SK-N-SH (cell line): ENCODE measurements at regions not wholly inside any gene's neighbourhood (a gene's known extent, or its start where the extent isn't known, plus 50 kb on each side); places are given as distances from the start of the nearest gene placed in this dataset.

ENCODE experiments used
- CTCF ChIA-PET: fragments of 300-600, 350-600 bp; formaldehyde crosslinking; extraction: SDS; loops from one replicate; lab custom pipeline; 2021; lab: Yijun Ruan, JAX
- POLR2A ChIA-PET: fragments of 350-600 bp; sonication (Branson Sonifier 250); formaldehyde crosslinking; extraction: SDS; loops from one replicate; lab custom pipeline; 2020; ENCODE audit warnings: antibody characterized with exemption, inconsistent platforms; lab: Yijun Ruan, JAX
- DNase-seq: peaks from one replicate; pipeline ENCODE4 v3.0.0; 2012
- H2AFZ ChIP-seq: fragments of 200-600 bp; sonication (generic); 2 replicates; pipeline ENCODE4 v1.8.1; 2016; ENCODE audit warnings: antibody characterized with exemption, mild to moderate bottlenecking, low read depth
- H3F3A ChIP-seq: fragments of 200-600 bp; sonication (generic); replicated peaks from 2 replicates; pipeline ENCODE3; 2016; ENCODE audit warnings: antibody characterized with exemption, mild to moderate bottlenecking; ENCODE audit not compliant: insufficient read depth
- H3K27ac ChIP-seq, 2 experiments: fragments of 200-500 bp in 1 of 2; fragments of 200-600 bp in 1 of 2; sonication (Bioruptor generic) in 1 of 2; sonication (generic), shearing (Covaris generic) in 1 of 2; 2 replicates each; pipeline versions ENCODE4 v1.5.1 to v1.6.1; 2014 to 2016; ENCODE audit warnings: low read depth in 2 of 2, inconsistent platforms in 1 of 2, low read length in 1 of 2, mild to moderate bottlenecking in 1 of 2, mixed read lengths in 1 of 2
- H3K27me3 ChIP-seq: fragments of 200-600 bp; sonication (generic), shearing (Covaris generic); 2 replicates; pipeline ENCODE4 v1.6.1; 2016; ENCODE audit warnings: mixed run types; ENCODE audit not compliant: insufficient read depth
- H3K36me3 ChIP-seq, 2 experiments: fragments of 200-500 bp in 1 of 2; fragments of 200-600 bp in 1 of 2; sonication (Bioruptor generic) in 1 of 2; sonication (generic) in 1 of 2; replicated peaks in 1 of 2; 2 replicates each; pipeline versions ENCODE3 to v1.5.1; 2014 to 2016; ENCODE audit warnings: low read length in 1 of 2, mild to moderate bottlenecking in 1 of 2; ENCODE audit not compliant: insufficient read depth in 2 of 2, control insufficient read depth in 1 of 2
- H3K4me1 ChIP-seq, 2 experiments: fragments of 200-500 bp in 1 of 2; fragments of 200-600 bp in 1 of 2; sonication (Bioruptor generic) in 1 of 2; sonication (generic), shearing (Covaris generic) in 1 of 2; 2 replicates each; pipeline versions ENCODE4 v1.5.1 to v1.6.1; 2014 to 2016; ENCODE audit warnings: low read depth in 1 of 2, low read length in 1 of 2, mixed run types in 1 of 2; ENCODE audit not compliant: insufficient read depth in 2 of 2, control insufficient read depth in 1 of 2
- H3K4me2 ChIP-seq: fragments of 200-600 bp; sonication (generic), shearing (Covaris generic); 2 replicates; pipeline ENCODE4 v1.6.1; 2017; ENCODE audit warnings: mixed run types
- H3K4me3 ChIP-seq, 2 experiments: fragments of 200-500 bp in 1 of 2; fragments of 200-600 bp in 1 of 2; sonication (Bioruptor generic) in 1 of 2; sonication (generic), shearing (Covaris generic) in 1 of 2; 2 replicates each; pipeline versions ENCODE4 v1.5.1 to v1.8.1; 2014 to 2016; ENCODE audit warnings: low read depth in 2 of 2, inconsistent platforms in 1 of 2, low read length in 1 of 2, mild to moderate bottlenecking in 1 of 2, mixed read lengths in 1 of 2, moderate library complexity in 1 of 2
- H3K79me2 ChIP-seq: fragments of 200-600 bp; sonication (generic); 2 replicates; pipeline ENCODE4 v1.8.1; 2017; ENCODE audit warnings: mild to moderate bottlenecking; ENCODE audit not compliant: insufficient read depth
- H3K9ac ChIP-seq: fragments of 200-600 bp; sonication (generic); 2 replicates; pipeline ENCODE4 v1.6.1; 2017; ENCODE audit warnings: mixed run types
- H3K9me2 ChIP-seq: fragments of 200-600 bp; sonication (generic); 2 replicates; pipeline ENCODE4 v1.6.1; 2017; ENCODE audit warnings: mixed run types
- H3K9me3 ChIP-seq: fragments of 200-600 bp; sonication (generic); 2 replicates; pipeline ENCODE4 v1.6.1; 2017; ENCODE audit warnings: mixed run types, mild to moderate bottlenecking, moderate library complexity
- H4K20me1 ChIP-seq: fragments of 200-600 bp; sonication (generic); 2 replicates; pipeline ENCODE4 v1.6.1; 2017; ENCODE audit warnings: mild to moderate bottlenecking, mixed run types; ENCODE audit not compliant: insufficient read depth
- CHD2 ChIP-seq: fragments of 150-350 bp; IDR thresholded peaks from 2 replicates; pipeline ENCODE4 v1.6.1; 2018; ENCODE audit warnings: low read length; ENCODE audit not compliant: partially characterized antibody
- CTCF ChIP-seq: fragments of 200-600 bp; sonication (generic); IDR thresholded peaks from 2 replicates; pipeline ENCODE4 v1.6.1; 2017; ENCODE audit warnings: antibody characterized with exemption, mild to moderate bottlenecking, moderate library complexity
- ELF1 ChIP-seq: IDR thresholded peaks from 2 replicates; pipeline ENCODE4 v1.4.0; 2012
- EP300 ChIP-seq, 2 experiments: IDR thresholded peaks; 2 replicates each; pipeline versions ENCODE4 v1.4.0 to v1.6.1; 2012; ENCODE audit warnings: borderline replicate concordance in 1 of 2, low read depth in 1 of 2, low read length in 1 of 2
- EZH2phosphoT487 ChIP-seq: fragments of 200-600 bp; sonication (generic); IDR thresholded peaks from 2 replicates; pipeline ENCODE4 v1.6.1; 2017; ENCODE audit warnings: low read depth, mixed run types, mild to moderate bottlenecking, antibody characterized with exemption, moderate library complexity, borderline replicate concordance
- FOSL2 ChIP-seq: IDR thresholded peaks from 2 replicates; pipeline ENCODE4 v1.4.0; 2012; ENCODE audit warnings: low read depth, mild to moderate bottlenecking, moderate library complexity, borderline replicate concordance
- FOXJ3 ChIP-seq: sonication (generic); formaldehyde crosslinking; IDR thresholded peaks from 2 replicates; pipeline ENCODE4 v1.5.1; 2020; ENCODE audit warnings: mild to moderate bottlenecking, missing genetic modification reagents
- GABPA ChIP-seq: IDR thresholded peaks from 2 replicates; pipeline ENCODE4 v1.4.0; 2012; ENCODE audit warnings: low read depth, mild to moderate bottlenecking
- GATA2 ChIP-seq: sonication (generic); formaldehyde crosslinking; IDR thresholded peaks from 2 replicates; pipeline ENCODE4 v1.5.0; 2020; ENCODE audit warnings: mild to moderate bottlenecking, missing genetic modification reagents
- IRF3 ChIP-seq: fragments of 150-350 bp; IDR thresholded peaks from 2 replicates; pipeline ENCODE4 v1.6.1; 2016; ENCODE audit warnings: mild to moderate bottlenecking, low read depth, low read length
- MEF2A ChIP-seq: IDR thresholded peaks from 2 replicates; pipeline ENCODE4 v1.4.0; 2012; ENCODE audit warnings: low read depth, borderline replicate concordance
- PBX3 ChIP-seq: IDR thresholded peaks from 2 replicates; pipeline ENCODE4; 2012
- POLR2AphosphoS5 ChIP-seq: IDR thresholded peaks from 2 replicates; pipeline ENCODE4 v1.6.1; 2012; ENCODE audit warnings: low read depth, low read length
- RCOR1 ChIP-seq: fragments of 150-350 bp; IDR thresholded peaks from 2 replicates; pipeline ENCODE4 v1.6.1; 2017; ENCODE audit warnings: antibody characterized with exemption, low read length
- RFX5 ChIP-seq: IDR thresholded peaks from 2 replicates; pipeline ENCODE4 v1.6.1; 2012; ENCODE audit warnings: mild to moderate bottlenecking, improper control_type of control experiment, low read length
- SIN3A ChIP-seq: IDR thresholded peaks from 2 replicates; pipeline ENCODE4 v1.6.1; 2012; ENCODE audit warnings: low read depth, mild to moderate bottlenecking, low read length, moderate library complexity, borderline replicate concordance
- SMC3 ChIP-seq: IDR thresholded peaks from 2 replicates; pipeline ENCODE4 v1.6.1; 2012; ENCODE audit warnings: low read depth, low read length, improper control_type of control experiment
- TEAD4 ChIP-seq: IDR thresholded peaks from 2 replicates; pipeline ENCODE4 v1.4.0; 2012; ENCODE audit warnings: mild to moderate bottlenecking, borderline replicate concordance; ENCODE audit not compliant: insufficient read depth
- USF1 ChIP-seq: IDR thresholded peaks from 2 replicates; pipeline ENCODE4 v1.4.0; 2012; ENCODE audit warnings: low read depth, borderline replicate concordance
- USF2 ChIP-seq: fragments of 150-350 bp; IDR thresholded peaks from 2 replicates; pipeline ENCODE4 v1.6.1; 2017; ENCODE audit warnings: antibody characterized with exemption, low read length, low read depth, borderline replicate concordance
- WGBS: methylation state at CpG from one replicate; pipeline ENCODE4 v1.1.6; 2017; ENCODE audit warnings: low lambda C conversion rate; 5-methylcytosine and 5-hydroxymethylcytosine counted together

GRCh38 chr12:126781593-126781992, 1485.4 kb upstream of the TMEM132C start:
- H2AFZ ChIP-seq = no peak overlapping the region
- no peak overlapping the region for H3K4me3 ChIP-seq
- ChIA-PET POLR2A (no interaction called here), CTCF (interaction anchor here (6.6 kb wide), 1 partner anchor 600 kb away, joined by 57 read pairs; no protein-coding TSS in a partner anchor)
- no peak overlapping the region for H3K4me2 ChIP-seq
- no peak overlapping the region for H3K27ac ChIP-seq
- no peak overlapping the region for H3K9ac ChIP-seq
- H4K20me1 ChIP-seq = no peaks in the 10 kb centered on the region
- no peaks in the 10 kb centered on the region; a peak in 1 of 4 replicates for H3K4me1 ChIP-seq
- H3K36me3 ChIP-seq = no peaks in the 10 kb centered on the region
- 21% methylated on average over 3 of the region's 3 CpGs for WGBS
- no peaks in the 10 kb centered on the region for H3K9me3 ChIP-seq
- no peak for TF ChIP-seq USF1
- TF ChIP-seq GATA2 (CRISPR knock-in tag) = no peak
- TF ChIP-seq POLR2AphosphoS5 = no peak
- TF ChIP-seq EP300 (IDR thresholded peaks at IDR 0.05; ENCODE audit: borderline replicate concordance in 1 of 2, low read depth in 1 of 2, low read length in 1 of 2) = no peak
- no peak for TF ChIP-seq USF2
- no peak for TF ChIP-seq CTCF
- H3K9me2 ChIP-seq = 0 out of 2 replicates have a peak, but pooled peaks cover 5% of the 10 kb centered on the region
- H3F3A ChIP-seq = no peaks in the 10 kb centered on the region
- no peaks in the 10 kb centered on the region for H3K79me2 ChIP-seq
- H3K27me3 ChIP-seq = no peaks in the 10 kb centered on the region
- no peak for DNase-seq

GRCh38 chr12:126782083-126782482, 1484.9 kb upstream of the TMEM132C start:
- POLR2A ChIA-PET = no interaction called here
- WGBS = 20% methylated on average over 2 of the region's 2 CpGs
- TF ChIP-seq RFX5 (no peak), MEF2A (no peak), FOXJ3 (CRISPR knock-in tag) (no peak), PBX3 (no peak), EZH2phosphoT487 (no peak), TEAD4 (no peak), POLR2AphosphoS5 (no peak), RCOR1 (no peak), GABPA (no peak), SMC3 (no peak), IRF3 (no peak), ELF1 (no peak), FOSL2 (no peak), SIN3A (no peak), USF1 (no peak), CHD2 (no peak)

More at GRCh38 chr12:126782083-126782482, 1484.9 kb upstream of the TMEM132C start:
- Histone ChIP-seq H3F3A (no peaks in the 10 kb centered on the region), H3K9me2 (0 out of 2 replicates have a peak, but pooled peaks cover 5% of the 10 kb centered on the region), H2AFZ (no peak overlapping the region), H3K4me2 (no peak overlapping the region), H3K9me3 (no peaks in the 10 kb centered on the region), H3K9ac (no peak overlapping the region), H4K20me1 (no peaks in the 10 kb centered on the region), H3K27me3 (no peaks in the 10 kb centered on the region), H3K4me1 (no peaks in the 10 kb centered on the region; a peak in 1 of 4 replicates), H3K79me2 (no peaks in the 10 kb centered on the region), H3K36me3 (no peaks in the 10 kb centered on the region), H3K4me3 (no peak overlapping the region), H3K27ac (no peak overlapping the region)
- DNase-seq = no peak
- CTCF ChIA-PET = interaction anchor here (0.6 to 6.6 kb wide), 3 partner anchors 34 to 1454 kb away, joined by 3 to 57 read pairs (median 16); no protein-coding TSS in a partner anchor
